ENCODE measurements at regions not wholly inside any gene's neighbourhood (a gene's known extent, or its start where the extent isn't known, plus 50 kb on each side); places are given as distances from the start of the nearest gene placed in this dataset.
"Not testable (repeated sequence)": the region's sequence is repeated elsewhere in the genome, so short reads cannot be mapped to it uniquely, and the experiment has no call there.

GRCh38 chr1:192418552-192419285 lies 101.9 kb downstream of the RGS21 start:
- DNase-seq: no peak

GRCh38 chr1:192430644-192431043 lies 113.9 kb downstream of the RGS21 start:
- DNase-seq: no peak

GRCh38 chr1:192435704-192436103 lies 118.9 kb downstream of the RGS21 start:
- no peak for DNase-seq

- no peak for DNase-seq
Measured at GRCh38 chr1:192436441-192437078, 119.8 kb downstream of the RGS21 start.

GRCh38 chr1:192438737-192439136 lies 121.9 kb downstream of the RGS21 start:
- no peak for DNase-seq

- DNase-seq: no peak
Measured at GRCh38 chr1:192439373-192440025, 122.7 kb downstream of the RGS21 start.

- no peak for DNase-seq
Measured at GRCh38 chr1:192441492-192441891, 124.7 kb downstream of the RGS21 start.

GRCh38 chr1:192442736-192443135 lies 125.9 kb downstream of the RGS21 start:
- DNase-seq: no peak

- DNase-seq: no peak
Measured at GRCh38 chr1:192443616-192444015, 126.8 kb downstream of the RGS21 start.

GRCh38 chr1:192445241-192445640 lies 128.4 kb downstream of the RGS21 start:
- DNase-seq: no peak

- DNase-seq: peak; percentile 2 to 58 (median 18)
Measured at GRCh38 chr1:192445839-192446489, 129.2 kb downstream of the RGS21 start.

- no peak for DNase-seq
Measured at GRCh38 chr1:192448026-192448578, 127.5 kb upstream of the RGS1 start.

GRCh38 chr1:192453360-192453992 lies 122.1 kb upstream of the RGS1 start:
- no peak for DNase-seq

GRCh38 chr1:192459467-192459866 lies 116.1 kb upstream of the RGS1 start:
- DNase-seq: no peak

- DNase-seq: no peak
Measured at GRCh38 chr1:192461684-192462083, 113.9 kb upstream of the RGS1 start.

GRCh38 chr1:192462616-192463015 lies 113.0 kb upstream of the RGS1 start:
- no peak for DNase-seq

- DNase-seq: no peak
Measured at GRCh38 chr1:192463661-192464060, 111.9 kb upstream of the RGS1 start.

- DNase-seq: not testable (repeated sequence)
Measured at GRCh38 chr1:192465221-192465620, 110.4 kb upstream of the RGS1 start.

- DNase-seq: peak in 2 of 6 experiments; percentile 34 to 56
Measured at GRCh38 chr1:192474080-192474683, 101.4 kb upstream of the RGS1 start.

- no peak for DNase-seq
Measured at GRCh38 chr1:192475329-192475728, 100.2 kb upstream of the RGS1 start.

GRCh38 chr1:192475970-192476369 lies 99.6 kb upstream of the RGS1 start:
- DNase-seq: no peak

- DNase-seq: no peak
Measured at GRCh38 chr1:192476802-192477298, 98.7 kb upstream of the RGS1 start.
